ENCODE measurements at regions not wholly inside any gene's neighbourhood (a gene's known extent, or its start where the extent isn't known, plus 50 kb on each side); places are given as distances from the start of the nearest gene placed in this dataset.

DNA sequence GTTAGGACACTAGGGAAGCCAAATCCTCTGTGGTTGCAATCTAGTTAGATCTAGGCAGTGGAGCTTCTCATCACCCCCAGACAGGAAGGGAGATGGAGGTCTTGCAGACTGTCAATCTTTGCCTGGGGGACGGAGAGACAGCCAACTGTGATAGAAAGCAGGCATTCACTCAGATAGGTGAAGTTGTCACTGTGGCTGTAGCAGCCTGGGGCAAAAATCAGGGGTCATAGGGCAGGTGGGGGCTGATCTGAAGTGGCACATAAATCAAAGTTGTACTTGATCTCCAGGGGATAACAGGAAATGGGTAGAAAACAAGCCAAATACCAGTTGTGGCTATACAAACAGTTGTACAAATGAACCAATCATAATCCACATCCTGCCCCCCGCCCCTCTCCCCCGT is 620.9 kb upstream of the USP24 start (continued):
- TF ChIP-seq EGR1 (IDR thresholded peaks at IDR 0.05; ENCODE audit: borderline replicate concordance in 1 of 2, low read depth in 2 of 2, low read length in 2 of 2) (no peak), CHD4 (IDR thresholded peaks at IDR 0.05) (no peak)

DNA sequence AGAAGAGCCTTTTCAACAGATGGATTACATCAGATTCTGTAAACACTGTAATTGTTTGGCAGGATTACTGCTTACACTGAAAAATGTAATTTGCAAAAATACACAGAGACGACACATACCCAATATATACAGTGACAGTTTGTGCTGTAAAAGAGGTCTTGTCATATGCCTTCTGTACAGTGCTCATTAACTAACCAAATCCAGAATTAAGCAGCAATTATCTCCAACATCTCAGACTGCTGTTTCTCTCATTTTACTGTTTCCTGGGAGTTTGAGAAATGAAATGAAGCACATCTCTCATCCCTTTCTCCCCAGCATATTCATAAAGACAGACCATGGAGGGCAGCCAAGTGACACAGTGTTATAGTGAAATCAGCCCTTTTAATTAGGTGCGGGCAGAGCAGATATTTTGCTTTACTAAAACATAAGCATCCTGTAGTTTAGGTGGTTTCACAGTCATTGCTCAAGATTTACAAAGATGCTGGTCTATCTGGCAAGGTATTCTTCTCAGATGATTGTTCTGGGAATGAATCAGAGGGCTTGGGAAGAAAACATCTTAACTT is 618.4 kb upstream of the USP24 start:
- H2AFZ ChIP-seq (ENCODE audit: control insufficient read depth, low read depth, low read length): no peak overlapping the region
- no peak overlapping the region for H3K4me3 ChIP-seq
- POLR2A ChIA-PET: no interaction called here
- H3K79me2 ChIP-seq (ENCODE audit: control insufficient read depth, insufficient read depth, low read length): no peaks in the 10 kb centered on the region
- RAD21 ChIA-PET (ENCODE audit: unreplicated experiment): no interaction called here
- intact Hi-C loops (cut with micrococcal nuclease; ENCODE audit: unreplicated experiment): no loop called here
- no TSS peak for BruUV-seq (replicated peaks)
- SMC1A ChIA-PET (ENCODE audit: uncharacterized antibody, unreplicated experiment): no interaction called here
- no peak for DNase-seq (ENCODE audit: low read depth, low spot score)
- H3K27ac ChIP-seq (ENCODE audit: control insufficient read depth, insufficient read depth): no peak overlapping the region
- H4K20me1 ChIP-seq (ENCODE audit: control insufficient read depth, insufficient read depth): no peaks in the 10 kb centered on the region
- TF ChIP-seq RAD51 (IDR thresholded peaks at IDR 0.05) (no peak), CREB1 (IDR thresholded peaks at IDR 0.05; ENCODE audit: low read depth) (no peak), RFX5 (IDR thresholded peaks at IDR 0.05; ENCODE audit: low read depth, low read length) (no peak), STAT3 (IDR thresholded peaks at IDR 0.05; ENCODE audit: low read depth, low read length) (no peak), MEF2B (IDR thresholded peaks at IDR 0.05; ENCODE audit: partially characterized antibody, poor library complexity, severe bottlenecking) (no peak)
- TF ChIP-seq, protein P1, sequence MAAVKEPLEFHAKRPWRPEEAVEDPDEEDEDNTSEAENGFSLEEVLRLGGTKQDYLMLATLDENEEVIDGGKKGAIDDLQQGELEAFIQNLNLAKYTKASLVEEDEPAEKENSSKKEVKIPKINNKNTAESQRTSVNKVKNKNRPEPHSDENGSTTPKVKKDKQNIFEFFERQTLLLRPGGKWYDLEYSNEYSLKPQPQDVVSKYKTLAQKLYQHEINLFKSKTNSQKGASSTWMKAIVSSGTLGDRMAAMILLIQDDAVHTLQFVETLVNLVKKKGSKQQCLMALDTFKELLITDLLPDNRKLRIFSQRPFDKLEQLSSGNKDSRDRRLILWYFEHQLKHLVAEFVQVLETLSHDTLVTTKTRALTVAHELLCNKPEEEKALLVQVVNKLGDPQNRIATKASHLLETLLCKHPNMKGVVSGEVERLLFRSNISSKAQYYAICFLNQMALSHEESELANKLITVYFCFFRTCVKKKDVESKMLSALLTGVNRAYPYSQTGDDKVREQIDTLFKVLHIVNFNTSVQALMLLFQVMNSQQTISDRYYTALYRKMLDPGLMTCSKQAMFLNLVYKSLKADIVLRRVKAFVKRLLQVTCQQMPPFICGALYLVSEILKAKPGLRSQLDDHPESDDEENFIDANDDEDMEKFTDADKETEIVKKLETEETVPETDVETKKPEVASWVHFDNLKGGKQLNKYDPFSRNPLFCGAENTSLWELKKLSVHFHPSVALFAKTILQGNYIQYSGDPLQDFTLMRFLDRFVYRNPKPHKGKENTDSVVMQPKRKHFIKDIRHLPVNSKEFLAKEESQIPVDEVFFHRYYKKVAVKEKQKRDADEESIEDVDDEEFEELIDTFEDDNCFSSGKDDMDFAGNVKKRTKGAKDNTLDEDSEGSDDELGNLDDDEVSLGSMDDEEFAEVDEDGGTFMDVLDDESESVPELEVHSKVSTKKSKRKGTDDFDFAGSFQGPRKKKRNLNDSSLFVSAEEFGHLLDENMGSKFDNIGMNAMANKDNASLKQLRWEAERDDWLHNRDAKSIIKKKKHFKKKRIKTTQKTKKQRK (IDR thresholded peaks at IDR 0.05; ENCODE audit: low read depth, low read length): no peak
- H3K27me3 ChIP-seq (replicated peaks in 1 of 2; ENCODE audit: control insufficient read depth in 2 of 2, insufficient read depth in 2 of 2, low read length in 1 of 2): no peaks in the 10 kb centered on the region
- no peaks in the 10 kb centered on the region for H3K9me3 ChIP-seq (replicated peaks; ENCODE audit: control insufficient read depth, insufficient read depth, low read length)
- CTCF ChIA-PET: no interaction called here
- H3K9ac ChIP-seq (ENCODE audit: control insufficient read depth, insufficient read depth, low read length): no peak overlapping the region
- WGBS (ENCODE audit: insufficient coverage, insufficient replicate concordance, low lambda C conversion rate, missing lambda C conversion rate): 40% methylated on average over 2 of the region's 2 CpGs
- H3K4me2 ChIP-seq (ENCODE audit: control insufficient read depth, insufficient read depth): no peak overlapping the region
- no peak for ATAC-seq
- no peaks in the 10 kb centered on the region for H3K4me1 ChIP-seq (ENCODE audit: control insufficient read depth, insufficient read depth, low read length)
- in situ Hi-C loops (cut with MboI): no loop called here
- FAIRE-seq: no peak
- no peaks in the 10 kb centered on the region for H3K36me3 ChIP-seq (ENCODE audit: control insufficient read depth in 2 of 2, insufficient read depth in 2 of 2, low read length in 1 of 2)
